ENCODE measurements at regions not wholly inside any gene's neighbourhood (a gene's known extent, or its start where the extent isn't known, plus 50 kb on each side); places are given as distances from the start of the nearest gene placed in this dataset.
"Not testable (repeated sequence)": the region's sequence is repeated elsewhere in the genome, so short reads cannot be mapped to it uniquely, and the experiment has no call there.

- H3K9me3 ChIP-seq (ENCODE audit: low read length), result no peaks in the 10 kb centered on the region
- H3K27me3 ChIP-seq (ENCODE audit: insufficient read depth, low read depth, low read length), result no peaks in the 10 kb centered on the region
- H3K9ac ChIP-seq (ENCODE audit: low read length), result no peak overlapping the region
- H3K27ac ChIP-seq (ENCODE audit: low read length), result no peak overlapping the region
- H3K79me2 ChIP-seq (replicated peaks; ENCODE audit: insufficient read depth, low read length), result no peaks in the 10 kb centered on the region
- H3K4me2 ChIP-seq (ENCODE audit: low read length), result no peak overlapping the region
- H3K9me2 ChIP-seq (ENCODE audit: insufficient read depth, low read length), result no peaks in the 10 kb centered on the region
- no peaks in the 10 kb centered on the region for H3K36me3 ChIP-seq (ENCODE audit: insufficient read depth, low read length)
- no peak overlapping the region for H2AFZ ChIP-seq (ENCODE audit: low read depth, low read length)
- H3K4me3 ChIP-seq (ENCODE audit: low read length), result no peak overlapping the region
- H4K20me1 ChIP-seq (ENCODE audit: insufficient read depth), result no peaks in the 10 kb centered on the region
- TF ChIP-seq RAD21 (conservative IDR thresholded peaks at IDR 0.05) (no peak), EZH2 (IDR thresholded peaks at IDR 0.05; ENCODE audit: borderline replicate concordance, insufficient read depth, low read length, poor library complexity, severe bottlenecking) (no peak), TAF1 (IDR thresholded peaks at IDR 0.05; ENCODE audit: low read depth) (no peak), CTCF (IDR thresholded peaks at IDR 0.05; ENCODE audit: poor library complexity, severe bottlenecking) (no peak), MXI1 (conservative IDR thresholded peaks at IDR 0.05; ENCODE audit: poor library complexity, severe bottlenecking) (no peak), EP300 (conservative IDR thresholded peaks at IDR 0.05; ENCODE audit: poor library complexity, severe bottlenecking) (no peak)
- H3F3A ChIP-seq (ENCODE audit: insufficient read depth, low read length, poor library complexity, severe bottlenecking), result no peaks in the 10 kb centered on the region
Measured at GRCh38 chr12:29008786-29009185, 140.3 kb upstream of the FAR2 start.

GRCh38 chr12:29012673-29013072, 136.4 kb upstream of the FAR2 start:
- H3K4me3 ChIP-seq (ENCODE audit: low read length), result no peak overlapping the region
- H3K27ac ChIP-seq (ENCODE audit: low read length), result no peak overlapping the region
- H2AFZ ChIP-seq (ENCODE audit: low read depth, low read length), result no peak overlapping the region
- H3K27me3 ChIP-seq (ENCODE audit: insufficient read depth, low read depth, low read length), result no peaks in the 10 kb centered on the region
- no peaks in the 10 kb centered on the region for H3K36me3 ChIP-seq (ENCODE audit: insufficient read depth, low read length)
- H4K20me1 ChIP-seq (ENCODE audit: insufficient read depth), result no peaks in the 10 kb centered on the region
- no peak for TF ChIP-seq CTCF (IDR thresholded peaks at IDR 0.05; ENCODE audit: poor library complexity, severe bottlenecking)
- no peak for TF ChIP-seq REST (IDR thresholded peaks at IDR 0.05; ENCODE audit: borderline replicate concordance)
- TF ChIP-seq EP300 (conservative IDR thresholded peaks at IDR 0.05; ENCODE audit: poor library complexity, severe bottlenecking), result no peak
- TF ChIP-seq TAF1 (IDR thresholded peaks at IDR 0.05; ENCODE audit: low read depth), result no peak
- no peak for TF ChIP-seq RAD21 (conservative IDR thresholded peaks at IDR 0.05)
- TF ChIP-seq EZH2 (IDR thresholded peaks at IDR 0.05; ENCODE audit: borderline replicate concordance, insufficient read depth, low read length, poor library complexity, severe bottlenecking), result no peak
- TF ChIP-seq POLR2AphosphoS5 (IDR thresholded peaks at IDR 0.05), result no peak
- no peak for TF ChIP-seq SMC3 (conservative IDR thresholded peaks at IDR 0.05; ENCODE audit: poor library complexity)
- no peak for TF ChIP-seq MXI1 (conservative IDR thresholded peaks at IDR 0.05; ENCODE audit: poor library complexity, severe bottlenecking)
- H3K79me2 ChIP-seq (replicated peaks; ENCODE audit: insufficient read depth, low read length), result no peaks in the 10 kb centered on the region
- H3F3A ChIP-seq (ENCODE audit: insufficient read depth, low read length, poor library complexity, severe bottlenecking), result no peaks in the 10 kb centered on the region
- no peaks in the 10 kb centered on the region for H3K9me2 ChIP-seq (ENCODE audit: insufficient read depth, low read length)
- H3K9me3 ChIP-seq (ENCODE audit: low read length), result no peaks in the 10 kb centered on the region
- no peak overlapping the region for H3K4me2 ChIP-seq (ENCODE audit: low read length)
- no peak overlapping the region for H3K9ac ChIP-seq (ENCODE audit: low read length)

- H3K36me3 ChIP-seq (ENCODE audit: insufficient read depth, low read length); H3K4me2 ChIP-seq (ENCODE audit: low read length); H3K27me3 ChIP-seq (ENCODE audit: insufficient read depth, low read depth, low read length); H3K27ac ChIP-seq (ENCODE audit: low read length); H3K4me3 ChIP-seq (ENCODE audit: low read length); H2AFZ ChIP-seq (ENCODE audit: low read depth, low read length); H3K9ac ChIP-seq (ENCODE audit: low read length); H3K9me3 ChIP-seq (ENCODE audit: low read length); H3K9me2 ChIP-seq (ENCODE audit: insufficient read depth, low read length); H3F3A ChIP-seq (ENCODE audit: insufficient read depth, low read length, poor library complexity, severe bottlenecking); H3K79me2 ChIP-seq (replicated peaks; ENCODE audit: insufficient read depth, low read length); H4K20me1 ChIP-seq (ENCODE audit: insufficient read depth): not testable (repeated sequence)
Measured at GRCh38 chr12:29017532-29017931, 131.5 kb upstream of the FAR2 start.
